Heart left ventricle (tissue), 16 donors: ENCODE measurements at regions not wholly inside any gene's neighbourhood (a gene's known extent, or its start where the extent isn't known, plus 50 kb on each side); places are given as distances from the start of the nearest gene placed in this dataset.
"Not testable (repeated sequence)": the region's sequence is repeated elsewhere in the genome, so short reads cannot be mapped to it uniquely, and the experiment has no call there.

ENCODE experiments used
- ATAC-seq, 4 donors: fragments of 200-7000 bp; cut with Tn5 transposase; one replicate each; pipeline ENCODE4 v1.9.1; 2020 to 2022; ENCODE audit warnings: moderate library complexity in 4 of 4, mild to moderate bottlenecking in 3 of 4, moderate number of reproducible peaks in 1 of 4
- DNase-seq, 5 donors: peaks; one replicate each; pipeline ENCODE4 v3.0.0-alpha.2; 2020
- H3K27ac ChIP-seq, 12 donors: fragments of 200-600 bp; sonication (generic) in 4 of 12; one replicate each; pipeline versions ENCODE4 v1.5.0 to v1.8.0; 2016 to 2022; ENCODE audit warnings: mild to moderate bottlenecking in 2 of 12
- H3K27me3 ChIP-seq, 9 donors: fragments of 200-600 bp; sonication (generic) in 2 of 9; one replicate each; pipeline versions ENCODE4 v1.5.1 to v1.8.0; 2016 to 2022; ENCODE audit warnings: mild to moderate bottlenecking in 3 of 9
- H3K36me3 ChIP-seq, 9 donors: fragments of 200-600 bp; sonication (generic) in 2 of 9; one replicate each; pipeline versions ENCODE4 v1.5.0 to v1.8.0; 2018 to 2022; ENCODE audit warnings: mild to moderate bottlenecking in 2 of 9
- H3K4me1 ChIP-seq, 12 donors: fragments of 200-600 bp; sonication (generic) in 4 of 12; one replicate each; pipeline versions ENCODE4 v1.5.0 to v1.8.0; 2016 to 2022; ENCODE audit warnings: mild to moderate bottlenecking in 3 of 12
- H3K4me3 ChIP-seq, 12 donors: fragments of 200-600 bp; sonication (generic) in 4 of 12; one replicate each; pipeline versions ENCODE4 v1.5.0 to v1.8.0; 2017 to 2022; ENCODE audit warnings: mild to moderate bottlenecking in 9 of 12, moderate library complexity in 4 of 12
- H3K9me3 ChIP-seq, 12 donors: fragments of 200-600 bp; sonication (generic) in 4 of 12; one replicate each; pipeline versions ENCODE4 v1.5.0 to v1.8.0; 2016 to 2022; ENCODE audit warnings: mild to moderate bottlenecking in 1 of 12
- POLR2A ChIP-seq, 2 donors: fragments of 450-650 bp; IDR thresholded peaks; one replicate each; pipeline ENCODE4 v1.6.1; 2017; ENCODE audit warnings: antibody characterized with exemption in 2 of 2, mild to moderate bottlenecking in 2 of 2, moderate library complexity in 2 of 2
- WGBS, 4 donors: extraction: QIAGEN DNeasy Blood & Tissue Kit in 2 of 4; methylation state at CpG; one replicate each; pipeline versions ENCODE4 v1.1.5 to v1.1.7; 2013 to 2018; 5-methylcytosine and 5-hydroxymethylcytosine counted together
- intact Hi-C, 10 donors: fragments of 100-400 bp; cut with DNase I; formaldehyde crosslinking; loops; one replicate each; pipeline versions ENCODE4 v1.11.1 to v1.14.2; 2022
- TF ChIP-seq, protein P1 (sequence below), 12 donors: fragments of 200-600 bp; sonication (generic) in 4 of 12; IDR thresholded peaks; one replicate each; pipeline versions ENCODE4 v1.5.0 to v1.8.0; 2018 to 2022; ENCODE audit warnings: antibody characterized with exemption in 12 of 12, mild to moderate bottlenecking in 5 of 12
- donor health status: ischemic (EF 13 %, LVEDD 7.1; RV severe dilation, severe dysfunction).
- donor health status: healthy with polysubstance abuse.
- donor health status: DM: no; HTN: yes; CAD: no.
- donor health status: DM: no; HTN: no; CAD: no.
- donor health status: ischemic (EF 25% LVEDD 6.9; RV normal size, moderate dysfunction).
- donor health status: ischemic (EF 25% LVEDD 5.7; RV mildly dilated, moderate dysfunction).
- donor health status: healthy.
- donor health status: DM: yes; HTN: yes; CAD: no.
- donor health status: ischemic (EF 35%, LVEDD 5.7; RV mildly dilated, moderate dysfunction).
- donor health status: nonischemic (EF 11% LVEDD 7.7; RV severe dilation, severe dysfunction).
- donor health status: DM: yes; HTN: yes; CAD: no.
- donor health status: PGD.
- donor health status: ischemic (EF 29% LVEDD 5.4; RV normal size, mild dysfunction).
- donor health status: nonischemic (EF 23%, LVEDD 6.1; RV moderate dilation, normal function).

DNA sequence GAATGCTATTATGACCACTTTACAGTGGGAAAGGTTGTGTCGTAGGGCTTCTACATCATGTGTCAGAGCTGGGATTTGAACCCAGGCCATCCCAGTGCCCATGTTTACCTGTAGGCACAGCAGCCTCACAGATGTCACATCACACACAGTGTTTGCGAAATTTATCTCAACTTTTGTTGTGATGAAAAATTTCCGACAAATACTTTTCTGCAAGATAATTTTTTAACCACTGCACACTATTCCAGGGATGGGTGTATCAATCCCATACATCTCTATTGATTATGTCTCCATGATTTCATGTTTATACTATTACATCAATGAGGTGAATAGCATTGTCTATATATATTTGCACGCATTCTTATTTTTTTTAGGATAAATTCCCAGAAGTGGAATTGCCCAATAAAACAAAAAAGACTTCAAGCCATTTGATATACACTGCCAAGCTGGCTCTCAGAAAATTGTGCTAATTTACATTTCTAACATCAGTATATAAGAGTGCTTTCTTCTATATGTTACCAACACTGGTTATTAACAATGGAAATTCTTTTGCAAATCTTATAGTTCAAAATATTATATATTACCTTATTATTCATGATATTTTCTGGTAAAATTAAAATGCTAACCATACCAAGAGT, 189.1 kb upstream of the ZNF217 start:
- intact Hi-C loops, result loop anchor here in 1 of 10 donors (10.0 kb wide), 1 partner anchor 58 kb away; no protein-coding TSS in a partner anchor
- no peak overlapping the region for H3K4me3 ChIP-seq
- no peak overlapping the region for H3K27ac ChIP-seq
- ATAC-seq, result no peak
- no peak for TF ChIP-seq POLR2A (IDR thresholded peaks at IDR 0.05)
- TF ChIP-seq, protein P1, sequence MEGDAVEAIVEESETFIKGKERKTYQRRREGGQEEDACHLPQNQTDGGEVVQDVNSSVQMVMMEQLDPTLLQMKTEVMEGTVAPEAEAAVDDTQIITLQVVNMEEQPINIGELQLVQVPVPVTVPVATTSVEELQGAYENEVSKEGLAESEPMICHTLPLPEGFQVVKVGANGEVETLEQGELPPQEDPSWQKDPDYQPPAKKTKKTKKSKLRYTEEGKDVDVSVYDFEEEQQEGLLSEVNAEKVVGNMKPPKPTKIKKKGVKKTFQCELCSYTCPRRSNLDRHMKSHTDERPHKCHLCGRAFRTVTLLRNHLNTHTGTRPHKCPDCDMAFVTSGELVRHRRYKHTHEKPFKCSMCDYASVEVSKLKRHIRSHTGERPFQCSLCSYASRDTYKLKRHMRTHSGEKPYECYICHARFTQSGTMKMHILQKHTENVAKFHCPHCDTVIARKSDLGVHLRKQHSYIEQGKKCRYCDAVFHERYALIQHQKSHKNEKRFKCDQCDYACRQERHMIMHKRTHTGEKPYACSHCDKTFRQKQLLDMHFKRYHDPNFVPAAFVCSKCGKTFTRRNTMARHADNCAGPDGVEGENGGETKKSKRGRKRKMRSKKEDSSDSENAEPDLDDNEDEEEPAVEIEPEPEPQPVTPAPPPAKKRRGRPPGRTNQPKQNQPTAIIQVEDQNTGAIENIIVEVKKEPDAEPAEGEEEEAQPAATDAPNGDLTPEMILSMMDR (IDR thresholded peaks at IDR 0.05), result no peak
- DNase-seq, result no peak
- WGBS, 4 donors, result 93 to 100% (median 97%) methylated on average over 4 of the region's 4 CpGs
- H3K36me3 ChIP-seq, result no peaks in the 10 kb centered on the region
- H3K27me3 ChIP-seq, result no peaks in the 10 kb centered on the region
- H3K4me1 ChIP-seq, result peaks cover 0 to 16% (median 0%) of the 10 kb centered on the region in 12 donors
- no peaks in the 10 kb centered on the region for H3K9me3 ChIP-seq

GRCh38 chr20:53779822-53780221, 186.2 kb upstream of the ZNF217 start:
- intact Hi-C loops, result loop anchor here in 1 of 10 donors (10.0 kb wide), 1 partner anchor 55 kb away; no protein-coding TSS in a partner anchor
- Histone ChIP-seq H3K4me1 (peaks cover 0 to 4% (median 0%) of the 10 kb centered on the region in 12 donors), H3K27ac (no peak overlapping the region), H3K27me3 (no peaks in the 10 kb centered on the region), H3K9me3 (no peaks in the 10 kb centered on the region), H3K36me3 (no peaks in the 10 kb centered on the region), H3K4me3 (no peak overlapping the region)
- no peak for ATAC-seq
- DNase-seq, result no peak
- WGBS, 4 donors, result 61 to 70% (median 64%) methylated on average over 1 of the region's 1 CpG
- TF ChIP-seq POLR2A (IDR thresholded peaks at IDR 0.05), result no peak
- TF ChIP-seq, protein P1 (IDR thresholded peaks at IDR 0.05), result no peak

DNA sequence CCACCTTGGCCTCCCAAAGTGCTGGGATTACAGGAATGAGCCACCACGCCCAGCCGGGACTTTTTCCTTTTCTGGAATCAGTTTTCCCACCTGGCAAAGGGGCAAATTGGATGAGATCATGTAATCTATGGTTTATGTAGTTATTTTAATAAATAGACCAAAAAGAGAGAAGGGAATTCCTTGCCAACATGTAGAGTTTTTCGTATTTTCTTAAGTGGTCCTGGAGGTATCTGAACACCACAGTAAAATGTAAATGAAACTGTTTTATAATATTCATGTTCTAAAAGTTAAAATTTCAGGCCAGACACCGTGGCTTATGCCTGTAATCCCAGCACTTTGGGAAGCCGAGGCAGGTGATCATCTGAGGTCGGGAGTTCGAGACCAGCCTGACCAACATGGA, 185.1 kb upstream of the ZNF217 start:
- Histone ChIP-seq H3K27ac (no peak overlapping the region), H3K36me3 (no peaks in the 10 kb centered on the region), H3K9me3 (no peaks in the 10 kb centered on the region), H3K27me3 (no peaks in the 10 kb centered on the region), H3K4me3 (no peak overlapping the region), H3K4me1 (peaks cover 0 to 13% (median 1%) of the 10 kb centered on the region in 12 donors)
- ATAC-seq (no peak), DNase-seq (no peak)
- TF ChIP-seq, protein P1 (IDR thresholded peaks at IDR 0.05), result no peak
- TF ChIP-seq POLR2A (IDR thresholded peaks at IDR 0.05), result no peak
- intact Hi-C loops, result no loop called here
- whole genome bisulfite sequencing, 4 donors, result 92 to 97% (median 96%) methylated on average over 7 of the region's 7 CpGs

DNA sequence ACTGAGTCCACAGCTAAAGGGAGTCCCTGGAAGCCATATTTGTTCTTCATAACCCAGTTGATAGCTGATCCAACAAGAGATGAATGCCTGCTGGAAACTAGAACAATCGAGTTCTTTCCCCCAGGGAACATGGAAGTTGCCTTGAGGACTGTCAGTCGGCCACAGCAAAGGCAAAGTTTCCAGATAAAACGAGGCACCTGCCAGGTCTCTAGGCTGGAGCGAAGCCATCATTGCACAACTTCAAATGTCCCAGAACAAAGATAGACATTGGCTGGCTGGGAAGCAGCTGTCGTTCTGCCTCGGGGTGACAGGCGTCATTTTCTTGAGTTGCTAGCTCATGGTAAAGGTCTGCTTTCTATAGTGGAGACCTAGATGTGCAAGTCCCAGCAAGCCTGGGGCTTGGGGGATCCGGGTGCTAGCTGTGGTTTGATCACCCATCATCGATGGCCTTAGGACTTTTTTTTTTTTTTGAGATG, 184.4 kb upstream of the ZNF217 start:
- 59 to 78% (median 62%) methylated on average over 9 of the region's 9 CpGs for WGBS, 4 donors

DNA sequence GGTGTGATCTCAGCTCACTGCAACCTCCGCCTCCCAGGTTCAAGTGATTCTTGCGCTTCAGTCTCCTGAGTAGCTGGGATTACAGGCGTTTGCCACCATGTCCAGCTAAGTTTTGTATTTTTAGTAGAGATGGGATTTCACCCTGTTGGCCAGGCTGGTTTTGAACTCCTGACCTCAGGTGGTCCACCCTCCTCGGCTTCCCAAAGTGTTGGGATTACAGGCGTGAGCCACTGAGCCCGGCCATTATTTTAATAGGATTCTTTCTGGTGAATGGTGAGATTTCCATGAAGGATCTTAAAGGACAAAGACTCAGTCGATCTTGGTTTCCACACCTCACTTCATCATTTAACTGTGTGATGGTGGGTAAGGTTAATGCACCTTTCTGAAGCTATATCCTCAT, 183.8 kb upstream of the ZNF217 start:
- DNase-seq, H3K36me3 ChIP-seq, ATAC-seq, H3K27ac ChIP-seq, intact Hi-C loops, H3K27me3 ChIP-seq, H3K4me3 ChIP-seq, H3K9me3 ChIP-seq: not testable (repeated sequence)
- H3K4me1 ChIP-seq, result peaks cover 0 to 17% (median 3%) of the 10 kb centered on the region in 12 donors
- 90 to 92% (median 92%) methylated on average over 7 of the region's 7 CpGs for WGBS, 4 donors

More for the DNA sequence above, 184.4 kb upstream of the ZNF217 start:
- no peak for TF ChIP-seq POLR2A (IDR thresholded peaks at IDR 0.05)
- TF ChIP-seq, protein P1 (IDR thresholded peaks at IDR 0.05), result no peak
- Histone ChIP-seq H3K4me3 (no peak overlapping the region), H3K27me3 (no peaks in the 10 kb centered on the region), H3K36me3 (no peaks in the 10 kb centered on the region), H3K9me3 (no peaks in the 10 kb centered on the region), H3K4me1 (peaks cover 0 to 17% (median 3%) of the 10 kb centered on the region in 12 donors), H3K27ac (no peak overlapping the region)
- intact Hi-C loops, result no loop called here
- ATAC-seq, result peak in 1 of 4 donors; percentile 25
- DNase-seq, result peak in 1 of 5 donors; percentile 34
